SJSA1 (cell line): ENCODE measurements at regions not wholly inside any gene's neighbourhood (a gene's known extent, or its start where the extent isn't known, plus 50 kb on each side); places are given as distances from the start of the nearest gene placed in this dataset.

Experiments
- DNase-seq, 2 experiments: peaks; one replicate each; pipeline ENCODE4 v3.0.0-alpha.2; 2015 to 2020; ENCODE audit warnings: low spot score in 2 of 2, low read depth in 1 of 2
- H3K27ac ChIP-seq: fragments of 250-450 bp; sonication (Bioruptor Pico); 2 replicates; pipeline ENCODE4 v1.5.1; 2020; ENCODE audit warnings: mild to moderate bottlenecking, moderate library complexity
- H3K27me3 ChIP-seq: fragments of 250-450 bp; sonication (Bioruptor Pico); replicated peaks from 2 replicates; pipeline ENCODE4 v1.5.1; 2020; ENCODE audit warnings: mild to moderate bottlenecking, moderate library complexity
- H3K36me3 ChIP-seq: fragments of 250-450 bp; sonication (Bioruptor Pico); 2 replicates; pipeline ENCODE4 v1.5.1; 2020; ENCODE audit warnings: mild to moderate bottlenecking
- H3K4me1 ChIP-seq: fragments of 250-450 bp; sonication (Bioruptor Pico); replicated peaks from 2 replicates; pipeline ENCODE4 v1.6.1; 2021; ENCODE audit warnings: mild to moderate bottlenecking
- H3K4me3 ChIP-seq: fragments of 250-450 bp; sonication (Bioruptor Pico); 2 replicates; pipeline ENCODE4 v1.5.1; 2020; ENCODE audit warnings: mild to moderate bottlenecking
- H3K9me3 ChIP-seq: fragments of 250-450 bp; sonication (Bioruptor Pico); replicated peaks from 2 replicates; pipeline ENCODE4 v1.5.1; 2020; ENCODE audit warnings: mild to moderate bottlenecking

GRCh38 chr18:47619771-47620448 lies 310.5 kb downstream of the SMAD2 start:
- DNase-seq: no peak
- Histone ChIP-seq H3K27ac (no peak overlapping the region), H3K9me3 (no peaks in the 10 kb centered on the region), H3K27me3 (no peaks in the 10 kb centered on the region; the same call in 1 of the 2 replicates), H3K4me1 (no peaks in the 10 kb centered on the region), H3K36me3 (no peaks in the 10 kb centered on the region), H3K4me3 (no peak overlapping the region)

- no peaks in the 10 kb centered on the region for H3K9me3 ChIP-seq
- no peaks in the 10 kb centered on the region for H3K36me3 ChIP-seq
- no peak overlapping the region for H3K27ac ChIP-seq
- no peaks in the 10 kb centered on the region for H3K27me3 ChIP-seq
- H3K4me3 ChIP-seq: no peak overlapping the region
- H3K4me1 ChIP-seq: no peaks in the 10 kb centered on the region
- no peak for DNase-seq
Measured at GRCh38 chr18:47618758-47619157, 311.7 kb downstream of the SMAD2 start.

- Histone ChIP-seq H3K4me1 (no peaks in the 10 kb centered on the region), H3K27ac (no peak overlapping the region), H3K9me3 (no peaks in the 10 kb centered on the region), H3K27me3 (0 out of 2 replicates have a peak, but pooled peaks cover 1% of the 10 kb centered on the region), H3K4me3 (no peak overlapping the region), H3K36me3 (no peaks in the 10 kb centered on the region)
- DNase-seq: no peak
Measured at GRCh38 chr18:47615043-47615442, 315.4 kb downstream of the SMAD2 start.

- H3K9me3 ChIP-seq: 0 out of 2 replicates have a peak, but pooled peaks cover 3% of the 10 kb centered on the region
- H3K27ac ChIP-seq: no peak overlapping the region
- H3K4me1 ChIP-seq: no peaks in the 10 kb centered on the region
- H3K36me3 ChIP-seq: no peaks in the 10 kb centered on the region
- no peak overlapping the region for H3K4me3 ChIP-seq
- H3K27me3 ChIP-seq: 0 out of 2 replicates have a peak, but pooled peaks cover 8% of the 10 kb centered on the region
- DNase-seq: no peak
Measured at GRCh38 chr18:47613929-47614328, 316.5 kb downstream of the SMAD2 start.

- no peak overlapping the region for H3K27ac ChIP-seq
- H3K4me1 ChIP-seq: no peaks in the 10 kb centered on the region
- 0 out of 2 replicates have a peak, but pooled peaks cover 12% of the 10 kb centered on the region for H3K27me3 ChIP-seq
- no peaks in the 10 kb centered on the region for H3K36me3 ChIP-seq
- DNase-seq: no peak
- H3K9me3 ChIP-seq: 0 out of 2 replicates have a peak, but pooled peaks cover 3% of the 10 kb centered on the region
- H3K4me3 ChIP-seq: no peak overlapping the region
Measured at GRCh38 chr18:47611649-47612048, 318.8 kb downstream of the SMAD2 start.

GRCh38 chr18:47606526-47606925 lies 323.9 kb downstream of the SMAD2 start:
- no peaks in the 10 kb centered on the region for H3K36me3 ChIP-seq

GRCh38 chr18:47605093-47605492 lies 325.4 kb downstream of the SMAD2 start:
- Histone ChIP-seq H3K27me3 (0 out of 2 replicates have a peak, but pooled peaks cover 11% of the 10 kb centered on the region), H3K27ac (no peak overlapping the region), H3K4me1 (no peaks in the 10 kb centered on the region), H3K9me3 (0 out of 2 replicates have a peak, but pooled peaks cover 3% of the 10 kb centered on the region), H3K4me3 (no peak overlapping the region), H3K36me3 (no peaks in the 10 kb centered on the region)
- DNase-seq: no peak

More at GRCh38 chr18:47606526-47606925, 323.9 kb downstream of the SMAD2 start:
- 0 out of 2 replicates have a peak, but pooled peaks cover 3% of the 10 kb centered on the region for H3K9me3 ChIP-seq
- DNase-seq: no peak
- 0 out of 2 replicates have a peak, but pooled peaks cover 12% of the 10 kb centered on the region for H3K27me3 ChIP-seq
- H3K4me3 ChIP-seq: no peak overlapping the region
- no peak overlapping the region for H3K27ac ChIP-seq
- H3K4me1 ChIP-seq: no peaks in the 10 kb centered on the region

- 0 out of 2 replicates have a peak, but pooled peaks cover 4% of the 10 kb centered on the region for H3K27me3 ChIP-seq
- no peak overlapping the region for H3K4me3 ChIP-seq
Measured at GRCh38 chr18:47604021-47604420, 326.4 kb downstream of the SMAD2 start.

GRCh38 chr18:47603158-47603557 lies 327.3 kb downstream of the SMAD2 start:
- H3K36me3 ChIP-seq: no peaks in the 10 kb centered on the region
- no peaks in the 10 kb centered on the region for H3K4me1 ChIP-seq
- H3K27ac ChIP-seq: no peak overlapping the region
- 0 out of 2 replicates have a peak, but pooled peaks cover 4% of the 10 kb centered on the region for H3K27me3 ChIP-seq
- H3K4me3 ChIP-seq: no peak overlapping the region
- DNase-seq: peak in 1 of 2 experiments; percentile 5
- H3K9me3 ChIP-seq: no peaks in the 10 kb centered on the region

More at GRCh38 chr18:47604021-47604420, 326.4 kb downstream of the SMAD2 start:
- peak in 1 of 2 experiments; percentile 19 for DNase-seq
- no peaks in the 10 kb centered on the region for H3K9me3 ChIP-seq
- H3K27ac ChIP-seq: no peak overlapping the region
- no peaks in the 10 kb centered on the region for H3K4me1 ChIP-seq
- H3K36me3 ChIP-seq: no peaks in the 10 kb centered on the region

GRCh38 chr18:47602273-47602897 lies 328.1 kb downstream of the SMAD2 start:
- Histone ChIP-seq H3K27ac (no peak overlapping the region), H3K36me3 (no peaks in the 10 kb centered on the region), H3K27me3 (0 out of 2 replicates have a peak, but pooled peaks cover 3% of the 10 kb centered on the region), H3K4me1 (no peaks in the 10 kb centered on the region), H3K9me3 (no peaks in the 10 kb centered on the region), H3K4me3 (no peak overlapping the region)
- DNase-seq: peak in 1 of 2 experiments; percentile 27

- H3K27me3 ChIP-seq: no peaks in the 10 kb centered on the region
- no peak overlapping the region for H3K4me3 ChIP-seq
- no peaks in the 10 kb centered on the region for H3K36me3 ChIP-seq
- no peak overlapping the region for H3K27ac ChIP-seq
- no peaks in the 10 kb centered on the region for H3K4me1 ChIP-seq
- DNase-seq: peak in 1 of 2 experiments; percentile 14
- no peaks in the 10 kb centered on the region for H3K9me3 ChIP-seq
Measured at GRCh38 chr18:47601581-47602272, 328.7 kb downstream of the SMAD2 start.

- Histone ChIP-seq H3K4me1 (no peaks in the 10 kb centered on the region), H3K27me3 (peaks cover 18% of the 10 kb centered on the region), H3K27ac (no peak overlapping the region), H3K9me3 (no peaks in the 10 kb centered on the region), H3K36me3 (no peaks in the 10 kb centered on the region), H3K4me3 (no peak overlapping the region)
- no peak for DNase-seq
Measured at GRCh38 chr18:47595831-47596501, 334.5 kb downstream of the SMAD2 start.

GRCh38 chr18:47594621-47595086 lies 335.8 kb downstream of the SMAD2 start:
- no peak for DNase-seq
- H3K27me3 ChIP-seq: peaks cover 18% of the 10 kb centered on the region
- no peak overlapping the region for H3K4me3 ChIP-seq
- H3K9me3 ChIP-seq: no peaks in the 10 kb centered on the region
- no peak overlapping the region for H3K27ac ChIP-seq
- no peaks in the 10 kb centered on the region for H3K36me3 ChIP-seq
- no peaks in the 10 kb centered on the region for H3K4me1 ChIP-seq
